ENCODE measurements at regions not wholly inside any gene's neighbourhood (a gene's known extent, or its start where the extent isn't known, plus 50 kb on each side); places are given as distances from the start of the nearest gene placed in this dataset.

DNA sequence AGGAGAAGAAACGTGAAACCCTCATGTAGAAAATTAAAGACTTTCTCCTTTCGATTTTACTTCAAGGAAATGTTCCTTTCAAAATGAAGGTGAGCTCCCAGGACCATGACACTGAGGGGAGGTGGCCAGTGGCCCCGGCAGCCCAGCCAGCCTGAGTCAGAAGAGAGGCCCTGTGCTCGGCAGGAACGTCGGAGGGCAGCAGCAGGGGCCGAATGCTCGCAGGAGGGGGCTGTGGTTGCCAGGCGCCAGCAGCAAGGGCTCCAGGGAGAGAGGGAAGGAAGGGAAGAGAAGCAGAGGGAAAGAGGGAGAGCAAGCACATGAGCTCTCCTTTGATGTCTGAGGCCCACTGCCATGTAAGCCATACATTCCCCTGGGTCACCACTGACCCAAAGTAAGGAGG, 73.3 kb upstream of the ACKR3 start:
- no peak for DNase-seq (ENCODE audit: low spot score)

DNA sequence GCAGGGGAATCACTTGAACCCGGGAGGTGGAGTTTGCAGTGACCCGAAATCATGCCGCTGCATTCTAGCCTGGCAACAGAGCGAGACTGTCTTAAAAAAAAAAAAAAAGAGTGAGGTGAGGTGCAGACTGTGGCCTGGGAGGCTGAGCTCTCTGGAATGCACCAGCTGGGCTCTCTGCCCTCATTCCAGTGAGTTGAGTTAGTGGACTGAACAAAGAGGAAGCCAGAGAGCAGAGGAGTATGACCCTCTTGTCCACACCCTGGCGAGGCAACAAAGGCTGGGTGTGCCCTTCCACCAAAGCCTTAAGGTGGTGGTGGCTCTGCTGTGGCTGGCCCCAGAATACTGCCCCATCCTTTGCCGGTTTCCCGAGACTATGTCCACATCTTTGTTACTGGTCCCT, 71.3 kb upstream of the ACKR3 start:
- DNase-seq (ENCODE audit: low spot score) = no peak

DNA sequence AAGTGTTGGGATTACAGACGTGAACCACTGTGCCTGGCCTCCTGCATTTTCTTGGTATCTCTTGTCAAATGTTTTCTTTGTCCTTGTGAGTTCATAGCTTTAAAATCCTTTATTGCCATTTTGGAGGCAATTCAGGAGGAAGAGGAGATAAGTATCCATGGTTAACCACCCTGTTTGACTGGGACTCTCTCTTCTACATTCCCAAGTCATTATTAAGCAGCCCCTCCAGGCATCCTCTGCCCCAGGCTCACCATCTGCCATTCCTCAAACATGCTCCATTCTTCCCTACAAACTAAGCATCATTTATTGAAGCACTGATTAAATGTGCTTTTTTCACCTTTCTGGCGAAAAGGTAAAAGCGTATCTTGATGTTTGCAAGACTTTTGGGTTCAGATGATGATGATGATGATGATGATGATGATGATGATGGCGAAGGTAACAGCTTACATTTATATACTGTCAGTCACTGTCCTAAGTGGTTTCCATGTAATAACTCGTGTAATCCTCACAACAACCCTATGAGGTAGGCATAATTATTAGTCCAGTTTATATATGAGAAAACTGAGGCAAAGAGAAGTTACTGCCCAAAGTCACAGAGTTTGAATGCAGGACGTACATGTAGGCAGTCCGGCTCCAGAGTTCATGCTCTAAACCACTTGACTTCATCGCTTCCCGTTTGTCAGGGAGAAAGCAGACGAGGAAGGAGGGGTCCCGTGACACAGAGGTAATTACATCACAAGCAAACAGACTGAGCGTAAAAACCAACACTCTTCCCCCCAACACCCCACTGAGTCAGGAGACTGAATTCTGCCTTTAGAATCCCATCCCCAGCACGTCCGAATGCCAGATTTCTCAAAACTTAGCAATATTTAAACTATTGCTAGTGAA, 69.7 kb upstream of the ACKR3 start:
- no peak for DNase-seq (ENCODE audit: low spot score)

DNA sequence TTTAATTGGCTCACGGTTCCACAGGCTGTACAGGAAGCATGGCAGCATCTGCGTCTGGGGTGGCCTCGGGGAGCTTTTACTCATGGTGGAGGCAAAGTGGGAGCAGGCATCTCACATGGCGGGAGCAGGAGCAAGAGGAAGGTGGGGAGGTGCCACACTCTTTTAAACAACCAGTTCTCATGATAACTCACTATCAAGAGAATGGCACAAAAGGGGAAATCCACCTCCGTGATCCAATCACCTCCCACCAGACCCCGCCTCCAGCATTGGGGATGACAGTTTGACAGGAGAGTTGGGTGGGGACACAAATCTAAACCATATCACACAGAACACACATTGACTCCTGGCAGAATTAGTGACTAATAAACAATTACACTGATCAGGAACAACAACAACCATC, 68.6 kb upstream of the ACKR3 start:
- DNase-seq (ENCODE audit: low spot score) = no peak

DNA sequence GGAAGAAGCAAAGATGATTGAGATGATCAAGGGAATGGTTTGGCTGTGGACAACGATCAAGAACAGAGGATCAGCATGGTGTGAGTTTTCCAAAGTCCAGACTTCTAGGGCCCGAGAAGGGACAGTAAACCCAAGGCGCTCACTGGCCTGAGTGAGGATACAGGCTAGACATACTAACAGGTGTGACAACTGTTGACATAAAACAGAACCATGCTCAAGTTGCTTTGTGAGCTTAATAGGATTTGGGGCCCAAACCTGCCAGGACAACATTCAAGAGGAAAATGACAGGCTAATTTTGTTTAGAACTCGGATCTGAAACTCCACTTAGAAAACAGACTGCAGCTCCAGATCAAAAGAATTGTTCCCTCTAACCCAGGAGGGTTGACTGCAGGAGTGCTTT, 68.1 kb upstream of the ACKR3 start:
- no peak for DNase-seq (ENCODE audit: low spot score)

DNA sequence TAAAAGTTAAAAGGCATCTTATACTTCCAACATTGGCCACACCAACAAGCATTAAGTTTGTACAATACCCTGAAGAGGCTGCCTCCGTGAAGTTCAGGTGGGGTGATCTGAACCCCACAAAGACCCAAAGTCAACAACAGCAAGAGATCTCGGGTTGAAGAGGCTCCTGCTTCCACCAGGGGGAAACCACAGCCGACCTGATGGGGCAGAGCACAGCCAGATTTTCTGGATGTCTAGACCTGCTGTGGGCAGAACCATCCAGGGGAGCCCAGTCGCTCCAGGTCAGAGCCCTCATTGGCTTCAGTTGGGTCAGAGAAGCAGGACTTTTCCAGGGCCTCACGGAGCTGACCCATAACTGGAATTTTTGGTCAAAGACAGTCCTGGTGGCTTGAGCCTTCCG, 66.5 kb upstream of the ACKR3 start:
- no peak for DNase-seq (ENCODE audit: low spot score)

DNA sequence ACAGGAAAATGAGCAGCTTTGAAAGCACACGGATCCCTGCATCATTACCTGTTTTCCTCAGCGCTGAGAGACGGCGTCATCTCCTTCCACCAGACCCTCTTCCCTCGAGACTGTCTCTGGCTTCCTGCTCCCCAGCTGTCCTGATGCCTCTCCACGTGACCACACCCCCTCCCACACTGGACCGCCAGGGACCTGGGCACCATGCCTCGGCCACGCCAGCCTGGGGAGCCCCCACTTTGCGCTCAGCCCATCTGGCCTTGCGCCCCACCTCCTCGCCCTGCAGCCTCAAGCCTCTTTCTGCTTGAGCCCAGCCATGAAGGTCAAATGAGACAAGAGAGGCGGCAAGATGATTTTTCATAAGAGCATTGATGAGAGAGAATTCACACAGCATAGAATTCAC, 66.0 kb upstream of the ACKR3 start:
- DNase-seq (ENCODE audit: low spot score) = no peak

DNA sequence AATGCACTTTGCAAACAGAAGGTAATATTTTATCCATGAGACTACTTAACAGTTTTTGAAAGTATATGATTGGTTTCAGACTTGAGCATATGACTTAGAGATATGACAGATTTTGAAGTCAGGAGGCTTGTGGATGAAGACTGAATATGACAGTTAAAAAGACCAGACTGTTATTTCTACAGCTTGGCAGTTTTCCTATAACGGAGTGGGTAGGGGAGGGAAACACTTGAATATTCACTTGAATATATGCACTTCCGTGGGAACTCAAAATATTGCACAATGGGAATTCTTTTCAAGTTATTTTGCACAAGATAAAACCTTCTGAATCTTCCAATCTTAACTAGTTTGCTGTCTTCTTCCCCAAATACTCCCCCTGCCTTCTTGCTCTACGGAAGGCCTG, 64.6 kb upstream of the ACKR3 start:
- no peak for DNase-seq (ENCODE audit: low spot score)

DNA sequence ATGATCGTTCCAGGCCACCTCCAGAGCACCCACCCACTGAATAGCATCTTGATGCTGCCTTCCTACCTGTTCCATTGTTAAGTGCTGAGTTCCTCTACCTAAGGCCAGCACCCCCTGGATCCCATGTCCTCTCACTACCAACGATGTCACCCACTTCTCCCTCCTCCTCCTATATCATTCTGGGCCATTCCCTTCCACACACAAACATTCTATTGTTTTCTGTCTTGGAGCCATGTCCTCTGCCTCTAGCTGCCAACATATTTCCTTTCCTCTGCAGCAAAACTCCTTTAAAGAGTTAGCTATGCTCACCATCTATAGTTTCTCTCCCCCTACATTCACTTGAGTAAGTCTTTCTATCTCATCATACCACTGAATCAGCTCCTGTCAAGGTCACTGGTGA, 64.0 kb upstream of the ACKR3 start:
- DNase-seq (ENCODE audit: low spot score) = no peak

DNA sequence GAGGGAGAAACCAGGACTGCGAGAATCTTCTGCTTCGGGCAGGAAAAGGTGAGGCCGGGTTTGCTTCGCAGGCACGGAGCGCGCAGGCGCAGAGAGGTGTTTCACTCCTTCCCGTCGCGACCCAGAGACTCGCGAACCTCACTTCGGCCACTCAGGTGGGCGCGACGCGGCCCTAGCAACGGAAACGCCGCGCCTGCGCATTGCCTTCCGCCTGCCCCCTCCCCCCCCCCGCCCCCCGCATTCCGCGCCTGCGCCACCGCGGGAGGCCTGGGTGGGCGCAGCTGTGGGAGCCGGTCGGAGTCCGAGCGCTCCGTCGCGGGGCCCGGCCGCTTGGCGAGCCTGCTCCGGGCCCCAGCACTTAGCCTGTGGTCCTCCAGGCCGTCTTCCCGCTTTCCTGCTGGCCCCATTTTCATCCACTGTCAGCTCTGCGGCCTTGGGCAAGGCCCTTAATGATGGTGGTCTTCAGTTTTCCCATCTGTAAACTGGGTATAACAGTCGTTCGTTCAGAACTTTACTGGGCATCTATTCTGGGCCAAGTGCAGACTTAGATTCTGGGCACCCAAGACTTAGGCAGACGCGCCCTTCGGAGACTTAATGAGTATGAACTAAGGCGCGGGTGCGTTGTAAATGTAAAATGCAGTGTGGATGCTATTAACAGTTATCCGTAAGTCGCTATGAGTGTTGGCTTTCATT, 62.1 kb upstream of the ACKR3 start:
- no peak for DNase-seq (ENCODE audit: low spot score)

DNA sequence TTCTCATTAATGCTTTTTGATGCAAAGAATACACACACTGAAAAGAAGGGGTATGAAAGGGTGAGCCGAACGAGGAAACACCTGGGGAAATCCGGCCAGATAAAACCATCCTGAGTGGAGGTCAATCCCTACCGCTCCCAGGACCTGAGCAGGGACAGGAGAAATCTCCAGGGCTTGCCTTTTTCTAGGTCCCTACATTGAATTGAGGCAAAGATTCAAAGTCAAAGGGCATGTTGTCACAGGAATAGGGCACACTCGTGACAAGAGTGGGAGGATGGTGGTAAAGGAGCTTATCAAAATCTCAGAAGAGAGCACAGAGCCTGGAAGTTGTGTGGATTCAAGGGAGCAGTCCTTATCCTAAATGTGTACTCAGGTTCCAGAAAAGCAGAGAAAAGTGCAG, 61.2 kb upstream of the ACKR3 start:
- no peak for DNase-seq (ENCODE audit: low spot score)

DNA sequence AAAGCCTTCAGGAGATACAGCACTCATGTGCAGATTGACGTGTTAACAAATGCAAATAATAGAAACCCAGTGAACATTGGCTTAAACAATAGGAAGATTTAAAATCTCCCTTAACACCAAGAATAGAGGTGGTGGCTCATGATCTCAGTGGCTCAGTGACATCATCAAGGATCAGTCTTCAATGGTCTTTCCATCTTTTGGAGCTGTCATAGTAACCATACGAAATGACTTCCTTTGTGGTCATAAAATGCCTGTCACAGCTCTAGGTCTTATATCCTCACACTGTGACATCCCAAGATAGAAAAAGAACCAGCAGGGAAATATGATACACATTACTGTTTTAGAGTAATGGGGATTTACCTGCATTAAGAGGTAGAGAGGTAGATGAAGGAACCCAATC, 59.6 kb upstream of the ACKR3 start:
- DNase-seq (ENCODE audit: low spot score) = no peak

DNA sequence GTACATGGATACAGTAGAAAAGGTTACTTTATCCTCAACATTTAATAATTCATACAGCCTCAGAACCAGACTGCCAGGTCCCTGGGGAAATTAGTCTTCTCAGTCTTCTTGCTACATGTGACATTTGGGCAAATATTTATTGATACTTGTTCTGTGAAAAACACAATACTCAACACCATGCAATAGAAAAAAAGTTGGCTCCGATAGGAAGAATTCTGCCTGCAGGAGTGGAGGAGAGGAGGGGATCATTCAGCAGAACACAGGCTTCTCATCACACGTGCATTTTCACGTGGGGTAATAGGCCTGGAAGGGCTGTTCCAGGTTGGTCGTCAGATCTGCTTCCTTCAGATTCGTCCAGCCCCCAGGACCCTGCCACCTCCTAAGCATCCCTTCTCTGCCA, 58.4 kb upstream of the ACKR3 start:
- DNase-seq (ENCODE audit: low spot score) = no peak

DNA sequence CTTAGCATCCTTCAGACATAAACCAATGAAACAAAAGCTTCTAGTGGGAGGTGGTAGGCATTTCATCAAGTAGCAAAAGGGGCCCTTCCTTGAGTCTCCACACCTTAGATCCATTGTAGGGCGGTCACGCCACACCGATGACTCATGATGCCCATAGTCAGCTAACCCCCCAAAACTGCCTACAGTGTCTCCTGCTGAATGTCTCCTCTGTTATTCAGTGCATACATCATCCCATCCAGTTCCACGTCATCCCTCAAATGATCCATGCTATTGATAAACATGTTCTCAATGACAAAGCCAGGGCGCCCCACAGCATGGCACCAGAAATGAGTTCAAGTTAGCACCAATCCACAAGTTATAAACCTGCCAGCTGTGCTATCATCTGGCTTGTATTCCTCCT, 57.4 kb upstream of the ACKR3 start:
- no peak for DNase-seq (ENCODE audit: low spot score)

DNA sequence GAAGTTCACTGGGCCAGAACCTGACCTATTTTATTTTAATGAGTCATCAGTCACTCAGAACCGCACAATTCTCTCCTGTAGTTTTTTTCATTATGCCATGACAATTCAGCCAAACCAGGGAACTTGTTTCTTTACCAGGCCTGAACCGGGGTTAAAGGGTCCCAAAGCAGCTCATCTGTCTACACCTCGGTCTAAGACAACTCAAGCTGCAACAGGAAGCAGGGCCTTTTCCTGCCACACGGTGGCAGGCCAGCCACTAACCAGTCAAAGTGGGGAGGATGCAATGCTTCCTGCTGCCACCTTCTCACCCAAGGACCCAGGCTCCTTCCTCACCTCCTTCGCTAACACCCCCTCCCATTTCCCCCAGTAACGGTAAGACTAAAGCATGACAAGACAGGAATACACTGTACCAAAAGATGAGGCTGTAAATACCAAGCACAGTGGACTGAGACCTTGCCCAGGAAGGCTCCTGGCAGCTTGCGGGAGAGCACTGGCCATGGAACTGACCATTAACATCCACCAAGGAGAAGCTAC, 56.7 kb upstream of the ACKR3 start:
- DNase-seq (ENCODE audit: low spot score) = peak; percentile 49

DNA sequence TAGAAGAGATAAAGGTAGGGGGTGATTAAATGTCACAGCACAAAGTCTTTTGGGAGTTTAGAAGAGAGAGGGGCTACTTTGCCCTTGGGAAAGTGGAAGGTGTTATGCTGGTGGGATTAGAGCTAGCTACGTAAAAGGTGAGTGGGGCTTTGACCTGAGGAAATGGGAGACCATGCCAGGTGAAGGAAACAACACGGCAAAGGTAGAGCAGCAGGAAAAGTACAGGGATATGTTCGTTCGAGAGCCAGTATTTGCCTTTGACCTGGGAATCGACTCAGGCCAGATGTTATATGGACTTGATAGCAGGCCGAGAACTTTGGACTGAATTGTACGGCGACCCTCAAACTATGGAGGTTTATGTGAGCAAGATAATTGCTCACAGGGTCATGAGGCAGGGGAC, 55.7 kb upstream of the ACKR3 start:
- no peak for DNase-seq (ENCODE audit: low spot score)

DNA sequence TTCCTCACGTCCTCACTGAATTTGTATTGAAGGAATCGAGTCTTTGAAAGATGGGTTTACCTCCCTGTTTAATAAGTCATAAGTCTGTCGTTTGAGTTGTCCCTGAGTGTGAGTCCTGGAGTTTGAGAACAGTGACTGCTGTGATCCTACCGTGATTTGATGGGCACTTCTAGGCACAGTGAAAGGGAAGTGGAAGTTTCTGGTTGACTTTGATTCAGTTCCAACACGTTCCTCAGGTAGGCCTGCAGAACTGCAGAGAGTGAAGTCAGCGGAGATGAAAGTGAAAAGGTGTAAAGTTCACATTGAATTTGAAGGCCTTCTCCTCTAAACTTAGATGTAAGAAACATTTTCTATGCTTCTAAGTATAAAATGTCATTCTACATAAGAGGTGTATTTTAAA, 52.9 kb upstream of the ACKR3 start:
- no peak for DNase-seq (ENCODE audit: low spot score)

DNA sequence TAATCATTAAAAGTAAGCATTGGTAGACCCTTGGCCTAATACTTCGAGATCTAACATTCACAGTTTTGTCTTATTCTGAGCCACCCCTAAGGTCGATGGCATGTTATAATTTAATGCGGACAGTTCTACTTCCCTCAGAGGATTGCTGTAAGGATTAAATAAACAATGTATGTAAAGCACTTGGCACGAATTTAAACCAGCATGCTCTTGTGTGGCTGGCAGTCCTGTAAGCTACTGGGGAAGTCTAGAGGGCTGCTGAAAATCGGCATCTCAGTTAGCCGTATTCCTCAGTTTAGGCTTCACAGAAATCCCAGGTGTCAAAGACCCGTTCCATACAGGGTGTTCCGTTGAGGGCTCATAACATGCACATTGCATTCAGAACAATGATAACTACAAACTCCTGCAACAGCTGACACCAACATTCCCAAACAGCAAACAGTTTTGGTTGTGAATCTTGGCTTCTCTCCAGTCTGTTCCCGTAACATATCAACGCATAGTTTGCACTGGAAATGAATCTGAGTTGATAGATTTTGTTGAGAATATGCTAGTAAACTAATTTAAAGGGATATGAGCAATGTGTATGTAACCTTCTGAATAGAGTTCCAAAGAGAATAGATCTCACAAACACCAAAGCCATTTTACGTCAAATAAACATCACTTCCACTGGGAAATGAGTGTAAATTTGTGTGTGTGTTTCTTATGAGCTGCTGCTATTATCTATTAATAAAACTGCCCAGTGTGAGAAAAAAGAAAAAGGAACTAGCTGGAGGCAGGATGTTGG, 52.2 kb upstream of the ACKR3 start:
- DNase-seq (ENCODE audit: low spot score) = no peak

All from HT-29 (cell line).